T-cell (primary cell): ENCODE measurements at regions not wholly inside any gene's neighbourhood (a gene's known extent, or its start where the extent isn't known, plus 50 kb on each side); places are given as distances from the start of the nearest gene placed in this dataset.

ENCODE experiments used
- ATAC-seq, 4 experiments: fragments of 200-7000 bp in 3 of 4; fragments of 150-1000 bp in 1 of 4; cut with Tn5 transposase; replicated peaks in 1 of 4; 1 replicate in 3 of 4; 2 replicates in 1 of 4; pipeline ENCODE4 v1.10.0; 2021; ENCODE audit warnings: moderate library complexity in 3 of 4, mild to moderate bottlenecking in 2 of 4, moderate number of reproducible peaks in 1 of 4
- CTCF ChIA-PET, 2 donors: fragments of 300-600 bp; sonication (Branson Sonifier 250); formaldehyde crosslinking; loops; one replicate each; lab custom pipeline; 2022; ENCODE audit warnings: antibody characterized with exemption in 2 of 2; lab: Charles Lee
- POLR2A ChIA-PET, 2 donors: fragments of 300-600 bp; sonication (Branson Sonifier 250); formaldehyde crosslinking; loops; one replicate each; lab custom pipeline; 2022; ENCODE audit warnings: antibody characterized with exemption in 2 of 2; lab: Charles Lee
- DNase-seq, 35 experiments: peaks; one replicate each; pipeline versions ENCODE4 v3.0.0 to v3.0.0-alpha.2; 2013 to 2023
- H3K27ac ChIP-seq: one replicate; pipeline ENCODE4 v1.5.1; 2013; ENCODE audit warnings: low read length
- H3K27me3 ChIP-seq, 2 experiments: replicated peaks in 1 of 2; 1 replicate in 1 of 2; 2 replicates in 1 of 2; pipeline versions ENCODE4 v1.6.1 to v1.7.0; 2013; ENCODE audit warnings: low read length in 1 of 2, mixed read lengths in 1 of 2; ENCODE audit not compliant: control insufficient read depth in 2 of 2, insufficient read depth in 2 of 2; ENCODE audit errors: extremely low read depth in 1 of 2
- H3K36me3 ChIP-seq, 2 donors: 1 replicate in 1 of 2; 2 replicates in 1 of 2; pipeline versions ENCODE4 v1.6.1 to v1.7.0; 2013; ENCODE audit warnings: low read length in 1 of 2; ENCODE audit not compliant: control insufficient read depth in 2 of 2, insufficient read depth in 1 of 2; ENCODE audit errors: extremely low read depth in 1 of 2
- H3K4me1 ChIP-seq, 2 experiments: 1 replicate in 1 of 2; 2 replicates in 1 of 2; pipeline versions ENCODE4 v1.6.1 to v1.7.0; 2013; ENCODE audit warnings: low read length in 2 of 2, mixed read lengths in 1 of 2; ENCODE audit not compliant: insufficient read depth in 2 of 2, control insufficient read depth in 1 of 2; ENCODE audit errors: extremely low read depth in 1 of 2
- H3K4me3 ChIP-seq, 2 donors: 1 replicate in 1 of 2; 2 replicates in 1 of 2; pipeline versions ENCODE4 v1.5.1 to v1.7.0; 2013; ENCODE audit warnings: mild to moderate bottlenecking in 2 of 2, low read length in 1 of 2, moderate library complexity in 1 of 2; ENCODE audit not compliant: control insufficient read depth in 1 of 2; ENCODE audit errors: extremely low read depth in 1 of 2
- H3K9me3 ChIP-seq: 2 replicates; pipeline ENCODE4 v1.7.0; 2013
- H3K27ac Mint-ChIP-seq, 2 donors: one replicate each; pipeline ENCODE4 v1.8.0; 2020 to 2021; ENCODE audit warnings: mild to moderate bottlenecking in 2 of 2, mixed read lengths in 2 of 2
- H3K27me3 Mint-ChIP-seq, 2 donors: one replicate each; pipeline ENCODE4 v1.8.0; 2021 to 2022; ENCODE audit warnings: mixed read lengths in 2 of 2
- H3K36me3 Mint-ChIP-seq: one replicate; pipeline ENCODE4 v1.8.0; 2021; ENCODE audit warnings: mixed read lengths
- H3K4me1 Mint-ChIP-seq, 3 donors: one replicate each; pipeline ENCODE4 v1.8.0; 2020 to 2022; ENCODE audit warnings: mixed read lengths in 3 of 3, mild to moderate bottlenecking in 1 of 3
- H3K4me3 Mint-ChIP-seq, 3 donors: one replicate each; pipeline ENCODE4 v1.8.0; 2020 to 2022; ENCODE audit warnings: mild to moderate bottlenecking in 3 of 3, mixed read lengths in 3 of 3, moderate library complexity in 3 of 3
- H3K9me3 Mint-ChIP-seq, 3 donors: one replicate each; pipeline ENCODE4 v1.8.0; 2020 to 2022; ENCODE audit warnings: mixed read lengths in 3 of 3
- WGBS: methylation state at CpG from one replicate; pipeline ENCODE4 v1.1.5; 2013; ENCODE audit warnings: missing lambda C conversion rate; ENCODE audit not compliant: insufficient coverage; 5-methylcytosine and 5-hydroxymethylcytosine counted together

- WGBS, result 78% methylated on average over 9 of the region's 9 CpGs
- no peak overlapping the region for H3K27ac ChIP-seq
- DNase-seq (no peak), ATAC-seq (no peak)
- no peaks in the 10 kb centered on the region for H3K4me1 ChIP-seq
- Mint-ChIP-seq H3K36me3 (no peaks in the 10 kb centered on the region), H3K4me3 (no peak overlapping the region), H3K27ac (no peak overlapping the region), H3K9me3 (peaks cover 0 to 6% (median 3%) of the 10 kb centered on the region in 3 donors), H3K27me3 (peaks cover 0 to 3% of the 10 kb centered on the region in 2 donors), H3K4me1 (no peaks in the 10 kb centered on the region)
- POLR2A ChIA-PET, result no interaction called here
- H3K36me3 ChIP-seq, result no peaks in the 10 kb centered on the region
- CTCF ChIA-PET, result no interaction called here
- peaks cover 0 to 10% of the 10 kb centered on the region in 2 experiments for H3K27me3 ChIP-seq
- no peak overlapping the region for H3K4me3 ChIP-seq
- no peaks in the 10 kb centered on the region for H3K9me3 ChIP-seq
Measured at GRCh38 chr12:130063866-130064265, 98.4 kb upstream of the FZD10 start.

- peaks cover 0 to 11% of the 10 kb centered on the region in 2 experiments for H3K27me3 ChIP-seq
- H3K4me3 ChIP-seq, result no peak overlapping the region
- Mint-ChIP-seq H3K9me3 (peaks cover 0 to 6% (median 3%) of the 10 kb centered on the region in 3 donors), H3K27me3 (peaks cover 0 to 3% of the 10 kb centered on the region in 2 donors), H3K36me3 (no peaks in the 10 kb centered on the region), H3K27ac (no peak overlapping the region), H3K4me1 (no peaks in the 10 kb centered on the region), H3K4me3 (no peak overlapping the region)
- H3K27ac ChIP-seq, result no peak overlapping the region
- ChIA-PET CTCF (no interaction called here), POLR2A (no interaction called here)
- WGBS, result 63% methylated on average over 3 of the region's 4 CpGs
- DNase-seq (no peak), ATAC-seq (no peak)
- H3K9me3 ChIP-seq, result no peaks in the 10 kb centered on the region
- no peaks in the 10 kb centered on the region for H3K4me1 ChIP-seq
- H3K36me3 ChIP-seq, result no peaks in the 10 kb centered on the region
Measured at GRCh38 chr12:130064999-130065398, 97.3 kb upstream of the FZD10 start.

GRCh38 chr12:130066742-130067141 is 95.5 kb upstream of the FZD10 start:
- Mint-ChIP-seq H3K27me3 (peaks cover 0 to 1% of the 10 kb centered on the region in 2 donors), H3K4me1 (no peaks in the 10 kb centered on the region), H3K9me3 (peaks cover 0 to 4% (median under 1%) of the 10 kb centered on the region in 3 donors), H3K36me3 (no peaks in the 10 kb centered on the region), H3K4me3 (no peak overlapping the region), H3K27ac (no peak overlapping the region)
- Histone ChIP-seq H3K9me3 (no peaks in the 10 kb centered on the region), H3K27me3 (peaks cover 0 to 11% of the 10 kb centered on the region in 2 experiments), H3K4me3 (no peak overlapping the region), H3K4me1 (no peaks in the 10 kb centered on the region), H3K27ac (no peak overlapping the region), H3K36me3 (no peaks in the 10 kb centered on the region)
- 80% methylated on average over 2 of the region's 5 CpGs for WGBS
- ATAC-seq (no peak), DNase-seq (no peak)
- CTCF ChIA-PET, result no interaction called here
- POLR2A ChIA-PET, result no interaction called here

DNA sequence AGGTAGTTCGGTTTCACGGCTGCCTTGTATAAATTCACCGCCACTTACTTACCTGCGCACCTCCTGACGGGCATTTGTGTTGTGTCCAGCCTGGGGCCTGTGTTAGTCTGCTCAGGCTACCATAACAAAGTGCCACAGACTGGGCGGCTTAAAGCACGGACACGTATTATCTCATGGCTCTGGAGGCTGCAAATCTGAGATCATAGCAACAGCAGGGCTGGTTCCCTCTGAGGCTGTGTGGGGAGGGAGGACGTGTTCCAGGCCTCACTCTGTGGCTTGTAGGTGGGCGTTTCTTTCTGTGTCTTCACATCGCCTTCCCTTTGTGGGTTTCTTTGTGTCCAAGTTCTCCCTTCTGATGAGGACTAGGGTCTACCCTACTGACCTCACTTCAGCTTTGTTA is 93.5 kb upstream of the FZD10 start:
- no peak overlapping the region for H3K27ac Mint-ChIP-seq
- no peak for ATAC-seq
- DNase-seq, result no peak
- WGBS, result 83% methylated on average over 8 of the region's 11 CpGs
- H3K4me3 Mint-ChIP-seq, result no peak overlapping the region
- Histone ChIP-seq H3K27ac (no peak overlapping the region), H3K36me3 (no peaks in the 10 kb centered on the region), H3K27me3 (peaks cover 0 to 11% of the 10 kb centered on the region in 2 experiments), H3K4me1 (no peaks in the 10 kb centered on the region), H3K4me3 (no peak overlapping the region), H3K9me3 (no peaks in the 10 kb centered on the region)
- ChIA-PET CTCF (no interaction called here), POLR2A (interaction anchor here in 1 of 2 donors (0.5 kb wide), 1 partner anchor 52 kb away, joined by 3 read pairs; no protein-coding TSS in a partner anchor)
- peaks cover 0 to 6% of the 10 kb centered on the region in 2 donors for H3K27me3 Mint-ChIP-seq
- H3K4me1 Mint-ChIP-seq, result no peaks in the 10 kb centered on the region
- no peaks in the 10 kb centered on the region for H3K9me3 Mint-ChIP-seq
- no peaks in the 10 kb centered on the region for H3K36me3 Mint-ChIP-seq

DNA sequence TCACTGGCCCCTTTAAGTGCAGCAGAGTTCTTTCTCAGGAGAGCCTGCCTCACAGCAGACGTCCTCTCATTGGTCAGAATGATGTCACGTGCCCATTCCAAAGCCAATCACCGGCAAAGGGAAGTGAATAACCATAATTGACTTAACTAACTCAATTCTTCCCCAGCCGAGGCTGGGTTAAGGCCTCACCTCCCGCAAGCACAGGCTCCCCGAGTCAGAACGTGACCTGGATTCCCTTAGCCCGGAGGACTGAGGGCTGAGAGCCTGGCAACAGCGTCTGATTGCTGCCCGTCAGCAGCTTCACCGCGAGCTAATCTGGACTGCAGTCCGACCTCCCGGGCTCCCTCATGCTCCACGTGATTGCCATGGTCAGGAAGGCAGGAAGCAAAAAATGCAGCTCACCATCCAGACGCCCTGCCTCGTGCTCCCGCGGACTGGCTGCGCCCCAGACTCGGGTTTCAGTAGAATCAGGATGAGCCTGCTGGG is 92.1 kb upstream of the FZD10 start:
- H3K4me1 ChIP-seq, result no peaks in the 10 kb centered on the region
- peaks cover 0 to 6% of the 10 kb centered on the region in 2 experiments for H3K27me3 ChIP-seq
- WGBS, result 67% methylated on average over 18 of the region's 21 CpGs
- H3K27ac ChIP-seq, result no peak overlapping the region
- ChIA-PET POLR2A (no interaction called here), CTCF (no interaction called here)
- no peak overlapping the region for H3K4me3 Mint-ChIP-seq
- no peaks in the 10 kb centered on the region for H3K36me3 Mint-ChIP-seq
- no peak for ATAC-seq
- no peak for DNase-seq
- H3K4me1 Mint-ChIP-seq, result no peaks in the 10 kb centered on the region
- H3K27ac Mint-ChIP-seq, result no peak overlapping the region
- no peaks in the 10 kb centered on the region for H3K9me3 ChIP-seq
- no peaks in the 10 kb centered on the region for H3K9me3 Mint-ChIP-seq
- peaks cover 0 to 6% of the 10 kb centered on the region in 2 donors for H3K27me3 Mint-ChIP-seq
- no peak overlapping the region for H3K4me3 ChIP-seq
- H3K36me3 ChIP-seq, result no peaks in the 10 kb centered on the region

DNA sequence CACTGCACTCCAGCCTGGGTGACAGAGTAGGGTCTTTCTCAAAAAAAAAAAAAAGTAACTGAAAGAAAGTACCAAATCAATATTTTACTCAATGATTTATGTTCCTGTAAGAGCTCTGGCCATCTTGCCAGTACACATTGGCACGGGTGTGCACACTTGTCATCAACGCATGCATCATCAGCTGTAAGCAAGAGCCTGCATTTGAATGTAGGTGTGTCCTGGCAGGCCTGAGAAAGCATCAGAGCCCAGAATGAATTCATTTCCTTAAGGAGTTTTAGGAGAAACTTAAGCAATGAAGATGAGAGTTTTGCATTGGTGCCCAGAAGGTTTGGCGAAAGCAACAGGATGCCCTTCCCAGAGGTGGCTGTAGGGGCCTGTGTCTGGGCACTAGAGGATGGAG is 88.5 kb upstream of the FZD10 start:
- ChIA-PET CTCF (no interaction called here), POLR2A (no interaction called here)
- peaks cover 4 to 7% (median 4%) of the 10 kb centered on the region in 3 donors for H3K9me3 Mint-ChIP-seq
- peaks cover 6 to 13% (median 8%) of the 10 kb centered on the region in 3 donors for H3K4me1 Mint-ChIP-seq
- Histone ChIP-seq H3K9me3 (no peaks in the 10 kb centered on the region), H3K36me3 (no peaks in the 10 kb centered on the region), H3K27ac (no peak overlapping the region), H3K4me3 (no peak overlapping the region), H3K4me1 (no peaks in the 10 kb centered on the region), H3K27me3 (peaks cover 0 to 2% of the 10 kb centered on the region in 2 experiments)
- H3K36me3 Mint-ChIP-seq, result no peaks in the 10 kb centered on the region
- H3K27ac Mint-ChIP-seq, result no peak overlapping the region
- WGBS, result 89% methylated on average over 3 of the region's 3 CpGs
- no peak overlapping the region for H3K4me3 Mint-ChIP-seq
- H3K27me3 Mint-ChIP-seq, result peaks cover 0 to 9% of the 10 kb centered on the region in 2 donors
- ATAC-seq (no peak), DNase-seq (no peak)
